Fibroblast of lung (primary cell): ENCODE measurements at regions not wholly inside any gene's neighbourhood (a gene's known extent, or its start where the extent isn't known, plus 50 kb on each side); places are given as distances from the start of the nearest gene placed in this dataset.

Experiments used
- DNase-seq, 2 donors: peaks; one replicate each; pipeline versions ENCODE4 v3.0.0 to v3.0.0-alpha.2; 2010; ENCODE audit warnings: low read depth in 2 of 2
- H2AFZ ChIP-seq: 2 replicates; pipeline ENCODE4 v1.5.1; 2012; ENCODE audit warnings: low read length, control low read depth, inconsistent platforms
- H3K27ac ChIP-seq: 2 replicates; pipeline ENCODE4 v1.5.1; 2011; ENCODE audit warnings: low read length, control low read depth; ENCODE audit not compliant: insufficient read depth
- H3K27me3 ChIP-seq: 2 replicates; pipeline ENCODE4 v1.5.1; 2011; ENCODE audit warnings: mild to moderate bottlenecking, low read length; ENCODE audit not compliant: control insufficient read depth, insufficient read depth
- H3K36me3 ChIP-seq: 2 replicates; pipeline ENCODE4 v1.5.1; 2011; ENCODE audit warnings: low read length; ENCODE audit not compliant: control insufficient read depth, insufficient read depth
- H3K4me1 ChIP-seq: 2 replicates; pipeline ENCODE4 v1.5.1; 2011; ENCODE audit warnings: low read length; ENCODE audit not compliant: control insufficient read depth, insufficient read depth; ENCODE audit errors: extremely low read depth
- H3K4me2 ChIP-seq: 2 replicates; pipeline ENCODE4 v1.5.1; 2011; ENCODE audit warnings: low read length, control low read depth; ENCODE audit not compliant: insufficient read depth; ENCODE audit errors: extremely low read depth
- H3K4me3 ChIP-seq, 4 experiments: fragments of 200-600 bp in 1 of 4; sonication (generic) in 1 of 4; replicated peaks in 1 of 4; 2 replicates each; pipeline ENCODE4 v1.5.1; 2011 to 2016; ENCODE audit warnings: low read length in 4 of 4, low read depth in 3 of 4, mild to moderate bottlenecking in 3 of 4, control low read depth in 2 of 4, inconsistent platforms in 1 of 4, mixed read lengths in 1 of 4; ENCODE audit not compliant: insufficient read depth in 1 of 4; ENCODE audit errors: control extremely low read depth in 1 of 4
- H3K79me2 ChIP-seq: 2 replicates; pipeline ENCODE4 v1.5.1; 2012; ENCODE audit warnings: mild to moderate bottlenecking, low read length, inconsistent platforms; ENCODE audit not compliant: control insufficient read depth, insufficient read depth
- H3K9ac ChIP-seq: 2 replicates; pipeline ENCODE4 v1.5.1; 2011; ENCODE audit warnings: mild to moderate bottlenecking, low read length, control low read depth; ENCODE audit not compliant: insufficient read depth
- H3K9me3 ChIP-seq: 2 replicates; pipeline ENCODE4 v1.5.1; 2012; ENCODE audit warnings: low read depth, low read length; ENCODE audit not compliant: control insufficient read depth, insufficient read depth
- H4K20me1 ChIP-seq: 2 replicates; pipeline ENCODE4 v1.5.1; 2011; ENCODE audit warnings: low read length; ENCODE audit not compliant: control insufficient read depth, insufficient read depth; ENCODE audit errors: extremely low read depth
- CTCF ChIP-seq, 2 donors: IDR thresholded peaks in 1 of 2; conservative IDR thresholded peaks in 1 of 2; 1 replicate in 1 of 2; 2 replicates in 1 of 2; pipeline ENCODE4 v1.5.1; 2011 to 2012; ENCODE audit warnings: low read length in 2 of 2, control low read depth in 1 of 2, inconsistent platforms in 1 of 2, low read depth in 1 of 2, mild to moderate bottlenecking in 1 of 2
- EZH2 ChIP-seq: IDR thresholded peaks from 2 replicates; pipeline ENCODE4 v1.5.1; 2012; ENCODE audit warnings: low read length, control low read depth, mild to moderate bottlenecking; ENCODE audit errors: missing control alignments

- Histone ChIP-seq H3K4me2 (no peak overlapping the region), H4K20me1 (no peaks in the 10 kb centered on the region), H3K4me3 (no peak overlapping the region), H3K79me2 (no peaks in the 10 kb centered on the region), H3K9ac (no peak overlapping the region), H3K9me3 (no peaks in the 10 kb centered on the region), H3K4me1 (no peaks in the 10 kb centered on the region), H3K27ac (no peak overlapping the region), H2AFZ (no peak overlapping the region), H3K36me3 (no peaks in the 10 kb centered on the region), H3K27me3 (no peaks in the 10 kb centered on the region)
- no peak for TF ChIP-seq CTCF (conservative IDR thresholded peaks at IDR 0.05 in 1 of 2, IDR thresholded peaks at IDR 0.05 in 1 of 2; ENCODE audit: low read depth in 1 of 2, low read length in 2 of 2)
- no peak for DNase-seq
Measured at GRCh38 chr3:160097478-160097877, 108.8 kb downstream of the IL12A start.

- H3K36me3 ChIP-seq, result no peaks in the 10 kb centered on the region
- no peak overlapping the region for H3K27ac ChIP-seq
- no peaks in the 10 kb centered on the region for H3K9me3 ChIP-seq
- no peak overlapping the region for H2AFZ ChIP-seq
- no peak overlapping the region for H3K4me2 ChIP-seq
- no peaks in the 10 kb centered on the region for H4K20me1 ChIP-seq
- H3K79me2 ChIP-seq, result no peaks in the 10 kb centered on the region
- H3K4me1 ChIP-seq, result no peaks in the 10 kb centered on the region
- TF ChIP-seq EZH2 (no peak), CTCF (conservative IDR thresholded peaks at IDR 0.05 in 1 of 2, IDR thresholded peaks at IDR 0.05 in 1 of 2; ENCODE audit: low read depth in 1 of 2, low read length in 2 of 2) (no peak)
- H3K27me3 ChIP-seq, result no peaks in the 10 kb centered on the region
- no peak overlapping the region for H3K4me3 ChIP-seq
- DNase-seq, result no peak
- H3K9ac ChIP-seq, result no peak overlapping the region
Measured at GRCh38 chr3:160098261-160098908, 109.8 kb downstream of the IL12A start.

- Histone ChIP-seq H3K79me2 (no peaks in the 10 kb centered on the region), H3K9me3 (no peaks in the 10 kb centered on the region), H2AFZ (no peak overlapping the region), H3K36me3 (no peaks in the 10 kb centered on the region), H4K20me1 (no peaks in the 10 kb centered on the region), H3K4me1 (no peaks in the 10 kb centered on the region), H3K4me2 (no peak overlapping the region), H3K9ac (no peak overlapping the region), H3K4me3 (no peak overlapping the region), H3K27me3 (no peaks in the 10 kb centered on the region), H3K27ac (no peak overlapping the region)
- no peak for DNase-seq
- no peak for TF ChIP-seq EZH2
- TF ChIP-seq CTCF (conservative IDR thresholded peaks at IDR 0.05 in 1 of 2, IDR thresholded peaks at IDR 0.05 in 1 of 2; ENCODE audit: low read depth in 1 of 2, low read length in 2 of 2), result no peak
Measured at GRCh38 chr3:160098926-160099626, 110.4 kb downstream of the IL12A start.
